IPS-18a (cell line): ENCODE measurements at regions not wholly inside any gene's neighbourhood (a gene's known extent, or its start where the extent isn't known, plus 50 kb on each side); places are given as distances from the start of the nearest gene placed in this dataset.
"Not testable (repeated sequence)": the region's sequence is repeated elsewhere in the genome, so short reads cannot be mapped to it uniquely, and the experiment has no call there.

Experiments
- H3K27ac ChIP-seq: one replicate; pipeline ENCODE4 v1.5.1; 2013; ENCODE audit warnings: low read length
- H3K27me3 ChIP-seq: one replicate; pipeline ENCODE4 v1.6.1; 2013; ENCODE audit warnings: mild to moderate bottlenecking, low read length; ENCODE audit not compliant: control insufficient read depth, insufficient read depth
- H3K36me3 ChIP-seq: one replicate; pipeline ENCODE4 v1.6.1; 2013; ENCODE audit warnings: low read depth, low read length; ENCODE audit not compliant: control insufficient read depth
- H3K4me1 ChIP-seq: one replicate; pipeline ENCODE4 v1.6.1; 2013; ENCODE audit warnings: low read depth, low read length; ENCODE audit not compliant: control insufficient read depth
- H3K4me3 ChIP-seq: one replicate; pipeline ENCODE4 v1.5.1; 2013; ENCODE audit warnings: low read length
- H3K9ac ChIP-seq: one replicate; pipeline ENCODE4 v1.6.1; 2013; ENCODE audit warnings: mild to moderate bottlenecking, low read length, moderate library complexity
- H3K9me3 ChIP-seq: one replicate; pipeline ENCODE4 v1.6.1; 2013; ENCODE audit warnings: low read depth, low read length; ENCODE audit not compliant: control insufficient read depth

- Histone ChIP-seq H3K9ac (no peak overlapping the region), H3K27ac (no peak overlapping the region), H3K4me1 (no peaks in the 10 kb centered on the region), H3K4me3 (no peak overlapping the region), H3K36me3 (no peaks in the 10 kb centered on the region), H3K9me3 (no peaks in the 10 kb centered on the region), H3K27me3 (no peaks in the 10 kb centered on the region)
These were observed 181.8 kb upstream of the MEF2C start for GRCh38 chr5:89064736-89065135.

- no peak overlapping the region for H3K4me3 ChIP-seq
- no peaks in the 10 kb centered on the region for H3K9me3 ChIP-seq
- no peak overlapping the region for H3K9ac ChIP-seq
- no peaks in the 10 kb centered on the region for H3K36me3 ChIP-seq
- H3K27me3 ChIP-seq = no peaks in the 10 kb centered on the region
- H3K27ac ChIP-seq = no peak overlapping the region
- no peaks in the 10 kb centered on the region for H3K4me1 ChIP-seq
These were observed 181.1 kb upstream of the MEF2C start for GRCh38 chr5:89064054-89064453.

- Histone ChIP-seq H3K36me3 (no peaks in the 10 kb centered on the region), H3K27me3 (no peaks in the 10 kb centered on the region), H3K9ac (no peak overlapping the region), H3K4me3 (no peak overlapping the region), H3K9me3 (no peaks in the 10 kb centered on the region), H3K27ac (no peak overlapping the region), H3K4me1 (no peaks in the 10 kb centered on the region)
These were observed 177.8 kb upstream of the MEF2C start for GRCh38 chr5:89060768-89061167.

GRCh38 chr5:89059274-89059673 lies 176.3 kb upstream of the MEF2C start:
- no peak overlapping the region for H3K9ac ChIP-seq
- no peaks in the 10 kb centered on the region for H3K9me3 ChIP-seq
- no peaks in the 10 kb centered on the region for H3K27me3 ChIP-seq
- no peak overlapping the region for H3K4me3 ChIP-seq
- no peaks in the 10 kb centered on the region for H3K36me3 ChIP-seq
- no peak overlapping the region for H3K27ac ChIP-seq
- no peaks in the 10 kb centered on the region for H3K4me1 ChIP-seq

GRCh38 chr5:89055695-89056085 lies 172.7 kb upstream of the MEF2C start:
- Histone ChIP-seq H3K27ac (no peak overlapping the region), H3K9ac (no peak overlapping the region), H3K4me3 (no peak overlapping the region), H3K4me1 (no peaks in the 10 kb centered on the region), H3K27me3 (no peaks in the 10 kb centered on the region), H3K36me3 (no peaks in the 10 kb centered on the region), H3K9me3 (no peaks in the 10 kb centered on the region)

GRCh38 chr5:89055015-89055694 lies 172.2 kb upstream of the MEF2C start:
- Histone ChIP-seq H3K27ac (no peak overlapping the region), H3K9ac (no peak overlapping the region)

GRCh38 chr5:89053547-89053946 lies 170.6 kb upstream of the MEF2C start:
- Histone ChIP-seq H3K9me3 (no peaks in the 10 kb centered on the region), H3K4me1 (no peaks in the 10 kb centered on the region), H3K27me3 (no peaks in the 10 kb centered on the region), H3K36me3 (no peaks in the 10 kb centered on the region), H3K27ac (no peak overlapping the region), H3K4me3 (no peak overlapping the region), H3K9ac (no peak overlapping the region)

More at GRCh38 chr5:89055015-89055694, 172.2 kb upstream of the MEF2C start:
- Histone ChIP-seq H3K4me1 (no peaks in the 10 kb centered on the region), H3K4me3 (no peak overlapping the region), H3K27me3 (no peaks in the 10 kb centered on the region), H3K9me3 (no peaks in the 10 kb centered on the region), H3K36me3 (no peaks in the 10 kb centered on the region)

- not testable (repeated sequence) for H3K36me3 ChIP-seq, H3K9me3 ChIP-seq, H3K4me3 ChIP-seq, H3K27me3 ChIP-seq, H3K9ac ChIP-seq, H3K27ac ChIP-seq, H3K4me1 ChIP-seq
These were observed 167.1 kb upstream of the MEF2C start for GRCh38 chr5:89050062-89050461.

- Histone ChIP-seq H3K9me3 (no peaks in the 10 kb centered on the region), H3K36me3 (no peaks in the 10 kb centered on the region), H3K9ac (no peak overlapping the region), H3K27ac (no peak overlapping the region), H3K4me1 (peaks cover 7% of the 10 kb centered on the region), H3K27me3 (no peaks in the 10 kb centered on the region), H3K4me3 (no peak overlapping the region)
These were observed 164.6 kb upstream of the MEF2C start for GRCh38 chr5:89047571-89047970.

- no peaks in the 10 kb centered on the region for H3K9me3 ChIP-seq
- no peak overlapping the region for H3K4me3 ChIP-seq
- H3K27me3 ChIP-seq = no peaks in the 10 kb centered on the region
- no peaks in the 10 kb centered on the region for H3K36me3 ChIP-seq
- no peak overlapping the region for H3K27ac ChIP-seq
- H3K9ac ChIP-seq = no peak overlapping the region
- peaks cover 7% of the 10 kb centered on the region for H3K4me1 ChIP-seq
These were observed 162.2 kb upstream of the MEF2C start for GRCh38 chr5:89045216-89045615.

- Histone ChIP-seq H3K4me1 (peaks cover 7% of the 10 kb centered on the region), H3K4me3 (no peak overlapping the region), H3K36me3 (no peaks in the 10 kb centered on the region), H3K9me3 (no peaks in the 10 kb centered on the region), H3K9ac (no peak overlapping the region), H3K27ac (no peak overlapping the region), H3K27me3 (no peaks in the 10 kb centered on the region)
These were observed 161.8 kb upstream of the MEF2C start for GRCh38 chr5:89044674-89045200.

GRCh38 chr5:89043676-89044075 lies 160.7 kb upstream of the MEF2C start:
- H3K9ac ChIP-seq = no peak overlapping the region
- peaks cover 7% of the 10 kb centered on the region for H3K4me1 ChIP-seq
- no peaks in the 10 kb centered on the region for H3K27me3 ChIP-seq
- no peak overlapping the region for H3K27ac ChIP-seq
- no peaks in the 10 kb centered on the region for H3K9me3 ChIP-seq
- no peaks in the 10 kb centered on the region for H3K36me3 ChIP-seq
- no peak overlapping the region for H3K4me3 ChIP-seq
